Esophagus muscularis mucosa (tissue), 3 donors: ENCODE measurements at regions not wholly inside any gene's neighbourhood (a gene's known extent, or its start where the extent isn't known, plus 50 kb on each side); places are given as distances from the start of the nearest gene placed in this dataset.

Experiments used
- CTCF ChIP-seq, 3 experiments: fragments of 200-600 bp in 2 of 3; fragments of 450-650 bp in 1 of 3; sonication (generic) in 2 of 3; IDR thresholded peaks; one replicate each; pipeline ENCODE4 v1.5.1; 2017 to 2019; ENCODE audit warnings: antibody characterized with exemption in 3 of 3, mild to moderate bottlenecking in 2 of 3, moderate library complexity in 1 of 3
- POLR2A ChIP-seq: fragments of 450-650 bp; IDR thresholded peaks from one replicate; pipeline ENCODE4 v1.6.1; 2017; ENCODE audit warnings: antibody characterized with exemption, moderate library complexity, mild to moderate bottlenecking, low read depth

GRCh38 chr2:146027156-146027555, 1507.2 kb upstream of the ZEB2 start:
- no peak for TF ChIP-seq POLR2A
- TF ChIP-seq CTCF (IDR thresholded peaks at IDR 0.05) = no peak
